ENCODE measurements at regions not wholly inside any gene's neighbourhood (a gene's known extent, or its start where the extent isn't known, plus 50 kb on each side); places are given as distances from the start of the nearest gene placed in this dataset.

DNA sequence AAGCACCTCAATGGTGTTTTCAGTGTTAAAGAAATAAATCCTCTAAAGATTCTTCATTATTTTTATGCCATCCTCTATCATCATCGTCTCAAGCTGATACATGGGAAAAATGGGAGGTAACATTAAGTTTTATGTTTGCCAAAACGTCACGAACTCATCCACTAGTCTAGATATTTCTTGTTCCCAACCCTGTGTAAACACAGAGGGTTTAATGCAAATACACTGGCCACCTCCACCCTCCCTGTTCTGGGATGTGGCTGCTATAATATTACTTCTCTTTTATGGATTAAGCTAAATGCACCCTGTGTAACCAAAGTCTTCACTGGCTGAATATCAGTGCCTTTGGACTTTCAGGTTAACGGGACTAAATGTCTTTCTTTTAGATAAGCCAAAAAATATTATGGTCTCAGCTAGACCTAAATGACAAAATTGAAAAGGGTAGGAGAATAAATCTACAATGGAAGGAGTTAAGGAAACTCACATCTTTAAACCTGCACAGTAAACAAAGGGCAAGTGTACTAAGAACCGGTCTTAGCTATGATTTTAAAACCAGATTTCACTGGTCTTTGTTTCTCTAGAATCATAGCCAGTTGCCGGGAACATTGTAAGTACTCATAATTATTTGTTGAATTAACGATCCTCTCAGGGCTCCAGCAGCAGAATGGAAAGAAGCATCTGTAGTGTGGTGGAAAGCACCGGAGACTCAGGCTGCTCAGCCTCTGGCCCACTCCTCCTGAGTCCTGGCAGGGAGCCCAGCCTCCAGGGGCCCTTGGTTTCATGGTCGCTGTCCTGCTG lies 103.5 kb upstream of the NOCT start:
- no peaks in the 10 kb centered on the region for H3K9me3 ChIP-seq
- H3K4me3 ChIP-seq (ENCODE audit: low read depth, low read length), result no peak overlapping the region
- no peaks in the 10 kb centered on the region for H3K36me3 ChIP-seq
- TF ChIP-seq, protein P1, sequence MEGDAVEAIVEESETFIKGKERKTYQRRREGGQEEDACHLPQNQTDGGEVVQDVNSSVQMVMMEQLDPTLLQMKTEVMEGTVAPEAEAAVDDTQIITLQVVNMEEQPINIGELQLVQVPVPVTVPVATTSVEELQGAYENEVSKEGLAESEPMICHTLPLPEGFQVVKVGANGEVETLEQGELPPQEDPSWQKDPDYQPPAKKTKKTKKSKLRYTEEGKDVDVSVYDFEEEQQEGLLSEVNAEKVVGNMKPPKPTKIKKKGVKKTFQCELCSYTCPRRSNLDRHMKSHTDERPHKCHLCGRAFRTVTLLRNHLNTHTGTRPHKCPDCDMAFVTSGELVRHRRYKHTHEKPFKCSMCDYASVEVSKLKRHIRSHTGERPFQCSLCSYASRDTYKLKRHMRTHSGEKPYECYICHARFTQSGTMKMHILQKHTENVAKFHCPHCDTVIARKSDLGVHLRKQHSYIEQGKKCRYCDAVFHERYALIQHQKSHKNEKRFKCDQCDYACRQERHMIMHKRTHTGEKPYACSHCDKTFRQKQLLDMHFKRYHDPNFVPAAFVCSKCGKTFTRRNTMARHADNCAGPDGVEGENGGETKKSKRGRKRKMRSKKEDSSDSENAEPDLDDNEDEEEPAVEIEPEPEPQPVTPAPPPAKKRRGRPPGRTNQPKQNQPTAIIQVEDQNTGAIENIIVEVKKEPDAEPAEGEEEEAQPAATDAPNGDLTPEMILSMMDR (IDR thresholded peaks at IDR 0.05; ENCODE audit: low read depth, low read length), result no peak
- DNase-seq, result peak; percentile 67
- H3K27me3 ChIP-seq, result no peaks in the 10 kb centered on the region
- peaks cover 38% of the 10 kb centered on the region for H3K4me1 ChIP-seq

DNA sequence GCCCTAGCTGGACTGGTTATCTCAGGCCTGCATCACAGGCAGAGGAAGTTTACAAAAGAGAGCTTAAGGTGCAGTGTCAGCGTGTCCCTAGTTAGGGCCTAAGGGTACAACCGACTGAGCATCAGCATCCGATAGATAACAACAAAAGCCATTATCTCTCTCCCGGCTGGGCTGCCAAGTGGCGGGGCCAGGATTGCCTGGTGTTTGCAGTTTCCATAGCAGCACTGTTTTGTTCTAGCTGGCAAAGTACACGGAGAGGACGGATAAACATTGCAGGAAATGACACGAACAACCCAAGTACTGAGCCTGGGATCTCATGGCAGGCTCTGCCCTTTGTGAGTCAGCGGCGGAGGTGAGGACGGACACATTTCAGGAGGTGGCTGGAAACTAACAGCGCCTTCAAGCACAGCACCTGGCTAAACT lies 104.7 kb upstream of the NOCT start:
- Histone ChIP-seq H3K9me3 (no peaks in the 10 kb centered on the region), H3K27me3 (no peaks in the 10 kb centered on the region), H3K4me1 (peaks cover 29% of the 10 kb centered on the region), H3K36me3 (no peaks in the 10 kb centered on the region), H3K4me3 (ENCODE audit: low read depth, low read length) (peak overlapping the region; percentile 45)
- TF ChIP-seq, protein P1 (IDR thresholded peaks at IDR 0.05; ENCODE audit: low read depth, low read length), result no peak
- DNase-seq, result peak; percentile 86

DNA sequence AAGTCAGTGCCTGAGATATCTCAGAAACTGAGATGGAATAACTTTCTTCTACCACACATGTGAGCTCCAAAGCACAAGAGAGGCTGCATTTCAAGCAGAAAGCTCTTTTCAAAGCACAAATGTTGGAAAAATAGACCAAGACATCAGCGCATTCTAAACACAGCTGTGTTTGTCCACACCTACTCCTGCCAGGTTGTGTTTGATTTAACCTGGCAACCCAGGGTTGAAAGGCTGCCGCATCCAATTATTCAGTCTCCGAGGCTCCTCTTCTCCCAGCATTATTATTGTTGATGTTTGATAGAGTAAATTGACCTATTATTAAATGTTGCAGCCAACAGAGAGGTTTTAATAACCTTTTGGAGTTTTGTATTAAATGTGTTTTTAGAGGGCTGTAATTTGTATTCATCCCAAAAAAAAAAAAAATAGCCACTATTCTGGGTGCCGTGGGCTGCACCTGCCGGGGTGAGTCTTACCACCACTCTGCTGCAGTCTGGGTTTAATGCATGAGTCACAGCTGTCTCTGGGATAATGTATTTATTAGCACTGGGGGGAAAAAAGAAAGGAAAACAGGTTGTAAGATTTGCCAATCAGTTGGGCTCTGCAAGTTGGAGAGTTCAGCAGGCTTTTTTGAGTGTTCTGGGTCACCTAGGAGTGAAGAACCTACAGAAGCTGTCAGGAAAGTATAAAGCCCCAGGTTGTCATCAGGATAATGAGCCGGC lies 105.2 kb upstream of the NOCT start:
- H3K9me3 ChIP-seq, result no peaks in the 10 kb centered on the region
- no peaks in the 10 kb centered on the region for H3K36me3 ChIP-seq
- peak overlapping the region; percentile 45 for H3K4me3 ChIP-seq (ENCODE audit: low read depth, low read length)
- H3K27me3 ChIP-seq, result no peaks in the 10 kb centered on the region
- TF ChIP-seq, protein P1 (IDR thresholded peaks at IDR 0.05; ENCODE audit: low read depth, low read length), result no peak
- DNase-seq, result peak; percentile 60
- peaks cover 27% of the 10 kb centered on the region for H3K4me1 ChIP-seq

DNA sequence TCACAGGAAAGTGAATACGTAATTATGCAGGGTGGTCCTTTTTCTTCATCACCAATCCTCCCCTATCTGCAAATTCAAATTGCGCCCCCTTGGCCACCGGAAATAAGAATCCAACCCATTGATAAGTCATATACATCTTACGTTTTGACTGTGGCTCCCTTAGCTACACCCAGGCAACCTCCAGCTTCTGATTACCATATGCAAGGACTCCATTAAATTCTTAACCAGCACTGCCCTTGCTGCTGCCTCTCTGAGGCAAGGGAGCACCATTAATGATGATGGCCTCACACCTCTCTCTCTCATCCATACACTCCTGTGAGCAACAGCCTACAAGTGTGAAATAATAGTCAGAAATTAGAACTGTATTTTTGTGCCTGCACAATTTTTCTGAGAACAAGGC lies 106.0 kb upstream of the NOCT start:
- Histone ChIP-seq H3K36me3 (no peaks in the 10 kb centered on the region), H3K9me3 (no peaks in the 10 kb centered on the region), H3K27me3 (no peaks in the 10 kb centered on the region), H3K4me1 (peaks cover 27% of the 10 kb centered on the region), H3K4me3 (ENCODE audit: low read depth, low read length) (no peak overlapping the region)
- TF ChIP-seq, protein P1 (IDR thresholded peaks at IDR 0.05; ENCODE audit: low read depth, low read length), result no peak
- DNase-seq, result no peak

DNA sequence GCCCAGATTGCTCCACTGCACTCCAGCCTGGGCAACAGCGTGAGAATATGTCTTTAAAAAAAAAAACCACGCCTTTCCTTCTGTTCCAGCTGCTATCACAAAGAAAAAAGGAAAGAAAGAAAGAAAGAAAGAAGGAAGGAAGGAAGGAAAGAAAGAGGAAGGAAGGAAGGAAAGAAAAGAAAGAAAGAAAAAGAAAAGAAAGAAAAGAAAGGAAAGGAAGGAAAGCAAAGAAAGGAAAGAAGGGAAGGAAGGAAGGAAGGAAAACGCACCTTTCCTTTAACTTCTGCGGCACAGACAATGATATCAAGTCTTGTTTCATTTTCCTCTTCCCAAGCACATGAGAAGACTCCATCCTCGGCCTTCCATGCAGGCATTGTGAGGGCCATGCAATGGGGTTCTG lies 107.4 kb upstream of the NOCT start:
- TF ChIP-seq, protein P1 (IDR thresholded peaks at IDR 0.05; ENCODE audit: low read depth, low read length), result no peak
- Histone ChIP-seq H3K36me3 (no peaks in the 10 kb centered on the region), H3K9me3 (no peaks in the 10 kb centered on the region), H3K4me1 (peaks cover 26% of the 10 kb centered on the region), H3K4me3 (ENCODE audit: low read depth, low read length) (no peak overlapping the region), H3K27me3 (no peaks in the 10 kb centered on the region)
- no peak for DNase-seq

DNA sequence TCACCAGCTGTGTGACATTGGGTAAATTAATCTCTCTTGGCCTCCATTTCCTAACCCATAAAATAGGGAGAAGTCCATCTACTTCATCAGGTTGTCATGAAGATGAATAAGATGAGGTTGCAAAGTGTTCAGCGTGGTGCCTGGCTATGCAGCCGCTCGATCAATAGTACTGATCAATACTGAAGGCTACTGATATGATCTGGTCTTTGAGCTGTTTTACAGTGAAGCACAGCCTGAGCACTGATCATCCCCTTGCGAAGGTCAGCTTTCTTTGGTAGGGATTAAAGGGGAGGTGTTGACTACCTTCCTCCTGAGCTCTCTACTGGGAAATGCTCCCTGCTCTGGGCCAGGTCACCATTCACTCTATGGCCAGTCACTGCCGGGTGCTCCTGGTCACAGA lies 108.4 kb upstream of the NOCT start:
- TF ChIP-seq, protein P1 (IDR thresholded peaks at IDR 0.05; ENCODE audit: low read depth, low read length), result no peak
- peaks cover 20% of the 10 kb centered on the region for H3K4me1 ChIP-seq
- no peaks in the 10 kb centered on the region for H3K36me3 ChIP-seq
- H3K27me3 ChIP-seq, result no peaks in the 10 kb centered on the region
- H3K4me3 ChIP-seq (ENCODE audit: low read depth, low read length), result no peak overlapping the region
- H3K9me3 ChIP-seq, result no peaks in the 10 kb centered on the region
- no peak for DNase-seq
